Hindlimb muscle (tissue), 1 donor: ENCODE measurements at regions not wholly inside any gene's neighbourhood (a gene's known extent, or its start where the extent isn't known, plus 50 kb on each side); places are given as distances from the start of the nearest gene placed in this dataset.
A peak's percentile ranks its signal among the peaks of the same experiment; 100 is the strongest.
"Not testable (repeated sequence)": the region's sequence is repeated elsewhere in the genome, so short reads cannot be mapped to it uniquely, and the experiment has no call there.

Experiments used
- DNase-seq: peaks from one replicate; pipeline ENCODE4 v3.0.0-alpha.2; 2013

- DNase-seq: no peak
These were observed 99.9 kb upstream of the SERBP1 start for GRCh38 chr1:67530071-67530470.

GRCh38 chr1:67532452-67533216 lies 102.4 kb upstream of the SERBP1 start:
- peak; percentile 75 for DNase-seq

- no peak for DNase-seq
These were observed 104.4 kb upstream of the SERBP1 start for GRCh38 chr1:67534627-67535065.

- peak; percentile 73 for DNase-seq
These were observed 105.3 kb upstream of the SERBP1 start for GRCh38 chr1:67535474-67535873.

- DNase-seq: no peak
These were observed 106.9 kb upstream of the SERBP1 start for GRCh38 chr1:67536957-67537666.

- DNase-seq: no peak
These were observed 107.4 kb upstream of the SERBP1 start for GRCh38 chr1:67537667-67538018.

- no peak for DNase-seq
These were observed 110.0 kb upstream of the SERBP1 start for GRCh38 chr1:67540025-67540732.

- DNase-seq: no peak
These were observed 110.5 kb upstream of the SERBP1 start for GRCh38 chr1:67540733-67541125.

GRCh38 chr1:67542747-67543146 lies 112.5 kb upstream of the SERBP1 start:
- no peak for DNase-seq

GRCh38 chr1:67544921-67545320 lies 114.7 kb upstream of the SERBP1 start:
- DNase-seq: no peak

GRCh38 chr1:67545364-67545763 lies 115.2 kb upstream of the SERBP1 start:
- DNase-seq: no peak

GRCh38 chr1:67551375-67551774 lies 121.2 kb upstream of the SERBP1 start:
- DNase-seq: no peak

GRCh38 chr1:67552336-67552759 lies 122.1 kb upstream of the SERBP1 start:
- DNase-seq: no peak

- not testable (repeated sequence) for DNase-seq
These were observed 124.0 kb upstream of the SERBP1 start for GRCh38 chr1:67554204-67554603.

GRCh38 chr1:67555461-67556296 lies 125.5 kb upstream of the SERBP1 start:
- DNase-seq: no peak

GRCh38 chr1:67556297-67556900 lies 126.2 kb upstream of the SERBP1 start:
- DNase-seq: no peak

- no peak for DNase-seq
These were observed 127.1 kb upstream of the GADD45A start for GRCh38 chr1:67557696-67558448.

- DNase-seq: no peak
These were observed 126.4 kb upstream of the GADD45A start for GRCh38 chr1:67558449-67559193.

GRCh38 chr1:67559222-67559700 lies 125.7 kb upstream of the GADD45A start:
- peak; percentile 46 for DNase-seq

GRCh38 chr1:67560580-67561255 lies 124.3 kb upstream of the GADD45A start:
- DNase-seq: no peak
